Fibroblast of lung (primary cell): ENCODE measurements at regions not wholly inside any gene's neighbourhood (a gene's known extent, or its start where the extent isn't known, plus 50 kb on each side); places are given as distances from the start of the nearest gene placed in this dataset.

ENCODE experiments used
- DNase-seq, 2 donors: peaks; one replicate each; pipeline versions ENCODE4 v3.0.0 to v3.0.0-alpha.2; 2010; ENCODE audit warnings: low read depth in 2 of 2
- H2AFZ ChIP-seq: 2 replicates; pipeline ENCODE4 v1.5.1; 2012; ENCODE audit warnings: low read length, control low read depth, inconsistent platforms
- H3K27ac ChIP-seq: 2 replicates; pipeline ENCODE4 v1.5.1; 2011; ENCODE audit warnings: low read length, control low read depth; ENCODE audit not compliant: insufficient read depth
- H3K27me3 ChIP-seq: 2 replicates; pipeline ENCODE4 v1.5.1; 2011; ENCODE audit warnings: mild to moderate bottlenecking, low read length; ENCODE audit not compliant: control insufficient read depth, insufficient read depth
- H3K36me3 ChIP-seq: 2 replicates; pipeline ENCODE4 v1.5.1; 2011; ENCODE audit warnings: low read length; ENCODE audit not compliant: control insufficient read depth, insufficient read depth
- H3K4me1 ChIP-seq: 2 replicates; pipeline ENCODE4 v1.5.1; 2011; ENCODE audit warnings: low read length; ENCODE audit not compliant: control insufficient read depth, insufficient read depth; ENCODE audit errors: extremely low read depth
- H3K4me2 ChIP-seq: 2 replicates; pipeline ENCODE4 v1.5.1; 2011; ENCODE audit warnings: low read length, control low read depth; ENCODE audit not compliant: insufficient read depth; ENCODE audit errors: extremely low read depth
- H3K4me3 ChIP-seq, 4 experiments: fragments of 200-600 bp in 1 of 4; sonication (generic) in 1 of 4; replicated peaks in 1 of 4; 2 replicates each; pipeline ENCODE4 v1.5.1; 2011 to 2016; ENCODE audit warnings: low read length in 4 of 4, low read depth in 3 of 4, mild to moderate bottlenecking in 3 of 4, control low read depth in 2 of 4, inconsistent platforms in 1 of 4, mixed read lengths in 1 of 4; ENCODE audit not compliant: insufficient read depth in 1 of 4; ENCODE audit errors: control extremely low read depth in 1 of 4
- H3K79me2 ChIP-seq: 2 replicates; pipeline ENCODE4 v1.5.1; 2012; ENCODE audit warnings: mild to moderate bottlenecking, low read length, inconsistent platforms; ENCODE audit not compliant: control insufficient read depth, insufficient read depth
- H3K9ac ChIP-seq: 2 replicates; pipeline ENCODE4 v1.5.1; 2011; ENCODE audit warnings: mild to moderate bottlenecking, low read length, control low read depth; ENCODE audit not compliant: insufficient read depth
- H3K9me3 ChIP-seq: 2 replicates; pipeline ENCODE4 v1.5.1; 2012; ENCODE audit warnings: low read depth, low read length; ENCODE audit not compliant: control insufficient read depth, insufficient read depth
- H4K20me1 ChIP-seq: 2 replicates; pipeline ENCODE4 v1.5.1; 2011; ENCODE audit warnings: low read length; ENCODE audit not compliant: control insufficient read depth, insufficient read depth; ENCODE audit errors: extremely low read depth
- EZH2 ChIP-seq: IDR thresholded peaks from 2 replicates; pipeline ENCODE4 v1.5.1; 2012; ENCODE audit warnings: low read length, control low read depth, mild to moderate bottlenecking; ENCODE audit errors: missing control alignments
- TF ChIP-seq, protein P1 (sequence below), 2 donors: IDR thresholded peaks in 1 of 2; conservative IDR thresholded peaks in 1 of 2; 1 replicate in 1 of 2; 2 replicates in 1 of 2; pipeline ENCODE4 v1.5.1; 2011 to 2012; ENCODE audit warnings: low read length in 2 of 2, control low read depth in 1 of 2, inconsistent platforms in 1 of 2, low read depth in 1 of 2, mild to moderate bottlenecking in 1 of 2

DNA sequence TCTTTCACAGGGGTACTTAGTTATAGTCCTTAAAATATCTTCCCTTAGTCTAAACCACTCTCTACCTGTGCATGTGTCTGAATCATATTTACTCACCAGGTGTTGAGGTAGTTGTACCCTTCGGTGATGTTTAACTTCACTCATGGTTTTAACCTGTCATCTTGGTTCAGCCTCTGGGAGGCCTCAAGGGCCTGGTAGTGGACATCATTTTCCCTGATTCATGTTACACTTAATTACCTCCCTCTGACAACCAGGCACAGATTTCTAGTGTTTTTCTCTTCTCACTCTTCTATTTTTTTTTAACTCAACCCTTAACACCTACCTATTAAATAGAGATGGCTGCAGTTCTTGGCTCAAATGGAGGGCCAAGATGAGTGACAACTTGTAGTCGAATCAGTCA, 505.4 kb downstream of the TMEM114 start:
- Histone ChIP-seq H3K27ac (no peak overlapping the region), H3K36me3 (no peaks in the 10 kb centered on the region), H4K20me1 (no peaks in the 10 kb centered on the region), H3K79me2 (no peaks in the 10 kb centered on the region), H3K4me1 (no peaks in the 10 kb centered on the region), H3K9ac (no peak overlapping the region), H3K27me3 (no peaks in the 10 kb centered on the region), H2AFZ (no peak overlapping the region), H3K4me2 (no peak overlapping the region), H3K9me3 (no peaks in the 10 kb centered on the region), H3K4me3 (no peak overlapping the region)
- TF ChIP-seq, protein P1, sequence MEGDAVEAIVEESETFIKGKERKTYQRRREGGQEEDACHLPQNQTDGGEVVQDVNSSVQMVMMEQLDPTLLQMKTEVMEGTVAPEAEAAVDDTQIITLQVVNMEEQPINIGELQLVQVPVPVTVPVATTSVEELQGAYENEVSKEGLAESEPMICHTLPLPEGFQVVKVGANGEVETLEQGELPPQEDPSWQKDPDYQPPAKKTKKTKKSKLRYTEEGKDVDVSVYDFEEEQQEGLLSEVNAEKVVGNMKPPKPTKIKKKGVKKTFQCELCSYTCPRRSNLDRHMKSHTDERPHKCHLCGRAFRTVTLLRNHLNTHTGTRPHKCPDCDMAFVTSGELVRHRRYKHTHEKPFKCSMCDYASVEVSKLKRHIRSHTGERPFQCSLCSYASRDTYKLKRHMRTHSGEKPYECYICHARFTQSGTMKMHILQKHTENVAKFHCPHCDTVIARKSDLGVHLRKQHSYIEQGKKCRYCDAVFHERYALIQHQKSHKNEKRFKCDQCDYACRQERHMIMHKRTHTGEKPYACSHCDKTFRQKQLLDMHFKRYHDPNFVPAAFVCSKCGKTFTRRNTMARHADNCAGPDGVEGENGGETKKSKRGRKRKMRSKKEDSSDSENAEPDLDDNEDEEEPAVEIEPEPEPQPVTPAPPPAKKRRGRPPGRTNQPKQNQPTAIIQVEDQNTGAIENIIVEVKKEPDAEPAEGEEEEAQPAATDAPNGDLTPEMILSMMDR (conservative IDR thresholded peaks at IDR 0.05 in 1 of 2, IDR thresholded peaks at IDR 0.05 in 1 of 2; ENCODE audit: low read depth in 1 of 2, low read length in 2 of 2): no peak
- no peak for TF ChIP-seq EZH2
- DNase-seq: no peak

DNA sequence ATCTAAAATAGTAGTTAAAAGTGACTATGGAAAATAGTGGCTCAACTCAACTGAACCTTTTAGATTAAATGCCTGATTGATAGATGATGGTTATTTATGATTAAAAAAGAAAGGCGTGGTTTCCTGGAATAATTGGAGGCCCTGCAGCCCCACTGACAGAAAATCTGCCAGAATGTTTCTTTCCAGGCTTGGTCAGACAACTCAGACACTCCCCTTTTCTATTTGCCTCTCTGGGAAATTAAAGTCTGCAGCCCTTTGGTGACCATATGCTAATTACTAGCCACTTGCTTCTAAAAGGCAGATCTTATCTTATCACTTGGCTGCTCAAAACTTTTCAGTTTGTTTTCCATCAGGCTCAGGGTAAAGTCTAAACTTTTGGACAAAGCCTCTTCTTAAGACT, 506.0 kb downstream of the TMEM114 start:
- Histone ChIP-seq H4K20me1 (no peaks in the 10 kb centered on the region), H3K79me2 (no peaks in the 10 kb centered on the region), H3K4me3 (no peak overlapping the region), H3K4me1 (no peaks in the 10 kb centered on the region), H3K4me2 (no peak overlapping the region), H3K36me3 (no peaks in the 10 kb centered on the region), H3K27me3 (no peaks in the 10 kb centered on the region), H3K27ac (no peak overlapping the region), H2AFZ (no peak overlapping the region), H3K9me3 (no peaks in the 10 kb centered on the region), H3K9ac (no peak overlapping the region)
- no peak for DNase-seq
- no peak for TF ChIP-seq EZH2
- TF ChIP-seq, protein P1 (conservative IDR thresholded peaks at IDR 0.05 in 1 of 2, IDR thresholded peaks at IDR 0.05 in 1 of 2; ENCODE audit: low read depth in 1 of 2, low read length in 2 of 2): no peak

DNA sequence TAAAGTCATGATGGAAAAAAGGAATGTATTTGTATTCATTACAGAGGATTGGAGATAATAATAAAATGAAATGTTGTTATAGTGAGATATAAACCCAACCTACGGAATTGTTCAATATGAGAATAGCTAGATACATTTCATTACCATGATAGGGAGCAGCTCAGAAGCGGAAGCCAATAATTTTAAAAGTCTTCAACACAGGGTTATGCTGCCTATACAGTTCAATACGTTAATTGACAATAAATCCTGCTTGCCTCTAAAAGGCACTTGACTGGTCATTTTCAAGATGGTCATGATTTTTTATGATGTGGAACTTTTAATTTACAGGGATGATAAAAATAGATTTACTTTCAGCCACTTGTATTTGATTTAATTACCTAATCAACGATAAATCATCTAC, 506.8 kb downstream of the TMEM114 start:
- Histone ChIP-seq H3K4me3 (no peak overlapping the region), H3K4me1 (no peaks in the 10 kb centered on the region), H3K27ac (no peak overlapping the region), H3K27me3 (no peaks in the 10 kb centered on the region), H3K36me3 (no peaks in the 10 kb centered on the region), H3K9me3 (no peaks in the 10 kb centered on the region), H3K79me2 (no peaks in the 10 kb centered on the region), H4K20me1 (no peaks in the 10 kb centered on the region), H3K9ac (no peak overlapping the region), H2AFZ (no peak overlapping the region), H3K4me2 (no peak overlapping the region)
- no peak for DNase-seq
- TF ChIP-seq, protein P1 (conservative IDR thresholded peaks at IDR 0.05 in 1 of 2, IDR thresholded peaks at IDR 0.05 in 1 of 2; ENCODE audit: low read depth in 1 of 2, low read length in 2 of 2): no peak
- TF ChIP-seq EZH2: no peak
